Hepatocyte (in vitro differentiated cells): ENCODE measurements at regions not wholly inside any gene's neighbourhood (a gene's known extent, or its start where the extent isn't known, plus 50 kb on each side); places are given as distances from the start of the nearest gene placed in this dataset.

Experiments
- EZH2 ChIP-seq: fragments of 200-600 bp; sonication (generic); IDR thresholded peaks from 2 replicates; pipeline ENCODE4 v1.6.1; 2016; ENCODE audit warnings: antibody characterized with exemption, mild to moderate bottlenecking, borderline replicate concordance
- TF ChIP-seq, protein P1 (sequence below): fragments of 200-600 bp; sonication (generic); IDR thresholded peaks from 2 replicates; pipeline ENCODE4 v1.5.1; 2016; ENCODE audit warnings: antibody characterized with exemption, mild to moderate bottlenecking; ENCODE audit not compliant: poor library complexity

DNA sequence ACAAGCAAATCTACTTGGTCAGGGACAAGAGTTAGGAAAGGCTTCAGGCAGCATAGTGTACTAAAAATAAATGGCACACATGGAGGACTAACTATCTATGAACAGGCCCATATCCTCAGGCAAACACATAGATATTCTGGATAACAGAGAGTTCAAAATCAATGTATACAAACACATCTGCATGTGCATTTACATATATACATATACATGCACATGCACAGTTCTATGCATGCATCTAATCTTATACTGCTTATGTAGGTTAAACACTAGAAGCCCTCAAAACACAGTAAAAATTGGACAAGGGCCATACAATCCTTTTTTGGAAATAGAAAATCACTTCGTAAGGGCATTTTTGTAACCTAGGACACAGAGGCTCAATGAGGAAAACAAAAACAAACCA, 458.0 kb upstream of the CXorf51B start:
- TF ChIP-seq, protein P1, sequence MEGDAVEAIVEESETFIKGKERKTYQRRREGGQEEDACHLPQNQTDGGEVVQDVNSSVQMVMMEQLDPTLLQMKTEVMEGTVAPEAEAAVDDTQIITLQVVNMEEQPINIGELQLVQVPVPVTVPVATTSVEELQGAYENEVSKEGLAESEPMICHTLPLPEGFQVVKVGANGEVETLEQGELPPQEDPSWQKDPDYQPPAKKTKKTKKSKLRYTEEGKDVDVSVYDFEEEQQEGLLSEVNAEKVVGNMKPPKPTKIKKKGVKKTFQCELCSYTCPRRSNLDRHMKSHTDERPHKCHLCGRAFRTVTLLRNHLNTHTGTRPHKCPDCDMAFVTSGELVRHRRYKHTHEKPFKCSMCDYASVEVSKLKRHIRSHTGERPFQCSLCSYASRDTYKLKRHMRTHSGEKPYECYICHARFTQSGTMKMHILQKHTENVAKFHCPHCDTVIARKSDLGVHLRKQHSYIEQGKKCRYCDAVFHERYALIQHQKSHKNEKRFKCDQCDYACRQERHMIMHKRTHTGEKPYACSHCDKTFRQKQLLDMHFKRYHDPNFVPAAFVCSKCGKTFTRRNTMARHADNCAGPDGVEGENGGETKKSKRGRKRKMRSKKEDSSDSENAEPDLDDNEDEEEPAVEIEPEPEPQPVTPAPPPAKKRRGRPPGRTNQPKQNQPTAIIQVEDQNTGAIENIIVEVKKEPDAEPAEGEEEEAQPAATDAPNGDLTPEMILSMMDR: no peak
- no peak for TF ChIP-seq EZH2
